Stimulated activated CD4-positive, alpha-beta T cell treated with anti-CD3 and anti-CD28 coated beads, Interleukin-15, amount 100 ng/mL, for 24 hours (primary cell): ENCODE measurements at regions not wholly inside any gene's neighbourhood (a gene's known extent, or its start where the extent isn't known, plus 50 kb on each side); places are given as distances from the start of the nearest gene placed in this dataset.
"Not testable (repeated sequence)": the region's sequence is repeated elsewhere in the genome, so short reads cannot be mapped to it uniquely, and the experiment has no call there.

ENCODE experiments used
- DNase-seq: peaks from one replicate; pipeline ENCODE4 v3.0.0-alpha.2; 2020

- DNase-seq, result no peak
Observed at GRCh38 chr7:81420526-81421226, 349.2 kb downstream of the HGF start.

- no peak for DNase-seq
Observed at GRCh38 chr7:81419731-81420130, 350.1 kb downstream of the HGF start.

GRCh38 chr7:81416659-81417058 lies 353.2 kb downstream of the HGF start:
- DNase-seq, result no peak

- no peak for DNase-seq
Observed at GRCh38 chr7:81415181-81415580, 354.7 kb downstream of the HGF start.

- no peak for DNase-seq
Observed at GRCh38 chr7:81414411-81414810, 355.4 kb downstream of the HGF start.

- DNase-seq, result no peak
Observed at GRCh38 chr7:81410471-81411117, 359.3 kb downstream of the HGF start.

GRCh38 chr7:81408728-81409127 lies 361.1 kb downstream of the HGF start:
- no peak for DNase-seq

- DNase-seq, result no peak
Observed at GRCh38 chr7:81407094-81407493, 362.8 kb downstream of the HGF start.

- no peak for DNase-seq
Observed at GRCh38 chr7:81404669-81405068, 365.2 kb downstream of the HGF start.

- DNase-seq, result no peak
Observed at GRCh38 chr7:81402227-81402626, 367.6 kb downstream of the HGF start.

GRCh38 chr7:81399471-81399870 lies 370.4 kb downstream of the HGF start:
- no peak for DNase-seq

GRCh38 chr7:81394029-81394428 lies 375.8 kb downstream of the HGF start:
- DNase-seq, result no peak

- DNase-seq, result no peak
Observed at GRCh38 chr7:81393018-81393417, 376.8 kb downstream of the HGF start.

- DNase-seq, result no peak
Observed at GRCh38 chr7:81385370-81385769, 384.5 kb downstream of the HGF start.

GRCh38 chr7:81383846-81384245 lies 386.0 kb downstream of the HGF start:
- DNase-seq, result no peak

GRCh38 chr7:81374641-81375040 lies 395.2 kb downstream of the HGF start:
- not testable (repeated sequence) for DNase-seq

- DNase-seq, result no peak
Observed at GRCh38 chr7:81370822-81371221, 399.0 kb downstream of the HGF start.

GRCh38 chr7:81367326-81367931 lies 402.4 kb downstream of the HGF start:
- DNase-seq, result no peak

GRCh38 chr7:81366546-81366945 lies 403.3 kb downstream of the HGF start:
- DNase-seq, result no peak

GRCh38 chr7:81361769-81362312 lies 408.0 kb downstream of the HGF start:
- DNase-seq, result no peak

GRCh38 chr7:81355911-81356310 lies 413.9 kb downstream of the HGF start:
- no peak for DNase-seq

GRCh38 chr7:81349044-81349443 lies 420.8 kb downstream of the HGF start:
- DNase-seq, result no peak

GRCh38 chr7:81339946-81340345 lies 421.1 kb upstream of the SEMA3C start:
- no peak for DNase-seq

- DNase-seq, result no peak
Observed at GRCh38 chr7:81333536-81333935, 414.7 kb upstream of the SEMA3C start.
